DOHH2 (cell line): ENCODE measurements at regions not wholly inside any gene's neighbourhood (a gene's known extent, or its start where the extent isn't known, plus 50 kb on each side); places are given as distances from the start of the nearest gene placed in this dataset.

Experiments
- EZH2phosphoT487 ChIP-seq: fragments of 200-600 bp; sonication (generic); IDR thresholded peaks from 2 replicates; pipeline ENCODE4 v1.6.1; 2017; ENCODE audit warnings: borderline replicate concordance, mild to moderate bottlenecking, antibody characterized with exemption, low read length, moderate library complexity, mixed read lengths
- TF ChIP-seq, protein P1 (sequence below): fragments of 200-600 bp; sonication (generic); IDR thresholded peaks from one replicate; pipeline ENCODE4 v1.5.1; 2014; ENCODE audit warnings: antibody characterized with exemption, mild to moderate bottlenecking, low read depth, low read length; ENCODE audit not compliant: poor library complexity, severe bottlenecking

DNA sequence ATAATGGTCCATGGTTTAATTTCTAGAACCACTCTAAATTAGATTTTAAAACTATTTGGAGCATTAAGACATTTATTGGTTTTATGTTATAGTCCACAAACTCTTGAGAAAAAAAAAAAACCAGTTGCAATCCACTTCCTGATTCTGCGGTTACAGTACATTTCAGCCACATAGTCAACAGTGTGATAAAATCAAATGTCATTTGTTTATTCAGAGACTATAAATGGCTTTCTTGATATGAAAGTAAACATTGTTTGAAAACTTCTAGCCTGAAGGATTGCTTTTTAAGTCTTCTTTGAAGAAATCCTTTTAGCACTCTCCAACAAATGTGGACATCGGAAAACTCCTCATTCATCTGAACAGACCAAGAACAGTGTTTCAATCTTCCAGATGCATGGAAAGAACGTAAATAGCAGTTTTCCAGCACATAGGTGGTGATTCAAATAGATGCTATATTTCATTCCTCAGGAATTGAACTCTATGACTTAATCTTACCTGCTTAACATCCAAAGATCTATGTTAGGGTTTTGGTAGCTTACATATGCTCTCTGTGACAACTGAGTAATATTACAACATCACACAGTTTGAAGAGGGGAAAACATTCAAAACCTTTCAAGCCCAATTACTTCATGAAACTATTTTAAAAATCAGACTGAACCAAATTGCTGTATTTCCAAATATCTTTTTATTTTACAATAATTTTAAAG lies 87.8 kb upstream of the UBE2E2 start:
- TF ChIP-seq, protein P1, sequence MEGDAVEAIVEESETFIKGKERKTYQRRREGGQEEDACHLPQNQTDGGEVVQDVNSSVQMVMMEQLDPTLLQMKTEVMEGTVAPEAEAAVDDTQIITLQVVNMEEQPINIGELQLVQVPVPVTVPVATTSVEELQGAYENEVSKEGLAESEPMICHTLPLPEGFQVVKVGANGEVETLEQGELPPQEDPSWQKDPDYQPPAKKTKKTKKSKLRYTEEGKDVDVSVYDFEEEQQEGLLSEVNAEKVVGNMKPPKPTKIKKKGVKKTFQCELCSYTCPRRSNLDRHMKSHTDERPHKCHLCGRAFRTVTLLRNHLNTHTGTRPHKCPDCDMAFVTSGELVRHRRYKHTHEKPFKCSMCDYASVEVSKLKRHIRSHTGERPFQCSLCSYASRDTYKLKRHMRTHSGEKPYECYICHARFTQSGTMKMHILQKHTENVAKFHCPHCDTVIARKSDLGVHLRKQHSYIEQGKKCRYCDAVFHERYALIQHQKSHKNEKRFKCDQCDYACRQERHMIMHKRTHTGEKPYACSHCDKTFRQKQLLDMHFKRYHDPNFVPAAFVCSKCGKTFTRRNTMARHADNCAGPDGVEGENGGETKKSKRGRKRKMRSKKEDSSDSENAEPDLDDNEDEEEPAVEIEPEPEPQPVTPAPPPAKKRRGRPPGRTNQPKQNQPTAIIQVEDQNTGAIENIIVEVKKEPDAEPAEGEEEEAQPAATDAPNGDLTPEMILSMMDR: no peak
- no peak for TF ChIP-seq EZH2phosphoT487
